GM12891 (cell line): ENCODE measurements at regions not wholly inside any gene's neighbourhood (a gene's known extent, or its start where the extent isn't known, plus 50 kb on each side); places are given as distances from the start of the nearest gene placed in this dataset.

Experiments used
- DNase-seq: peaks from one replicate; pipeline ENCODE4 v3.0.0; 2011; ENCODE audit warnings: low spot score; ENCODE audit not compliant: insufficient read length
- FAIRE-seq: peaks from 2 replicates; lab custom pipeline; 2011; peaks lifted over from hg19 to GRCh38; lab: Jason Lieb, UNC
- PAX5 ChIP-seq: IDR thresholded peaks from 2 replicates; pipeline ENCODE4 v1.6.1; 2011; ENCODE audit warnings: low read length, moderate library complexity, mild to moderate bottlenecking; ENCODE audit not compliant: insufficient read depth, severe bottlenecking
- POLR2A ChIP-seq: IDR thresholded peaks from 2 replicates; pipeline ENCODE4 v1.6.1; 2011; ENCODE audit warnings: low read depth, low read length, control low read depth
- POLR2AphosphoS5 ChIP-seq: IDR thresholded peaks from 2 replicates; pipeline ENCODE4 v1.6.1; 2011; ENCODE audit warnings: low read depth, low read length, control low read depth
- POU2F2 ChIP-seq: IDR thresholded peaks from 2 replicates; pipeline ENCODE4 v1.6.1; 2011; ENCODE audit warnings: low read depth, mild to moderate bottlenecking, control low read depth, low read length, moderate library complexity
- SPI1 ChIP-seq: IDR thresholded peaks from 2 replicates; pipeline ENCODE4 v1.6.1; 2011; ENCODE audit warnings: low read depth, low read length, control low read depth
- TAF1 ChIP-seq: IDR thresholded peaks from 2 replicates; pipeline ENCODE4 v1.6.1; 2011; ENCODE audit warnings: low read depth, low read length, control low read depth

DNA sequence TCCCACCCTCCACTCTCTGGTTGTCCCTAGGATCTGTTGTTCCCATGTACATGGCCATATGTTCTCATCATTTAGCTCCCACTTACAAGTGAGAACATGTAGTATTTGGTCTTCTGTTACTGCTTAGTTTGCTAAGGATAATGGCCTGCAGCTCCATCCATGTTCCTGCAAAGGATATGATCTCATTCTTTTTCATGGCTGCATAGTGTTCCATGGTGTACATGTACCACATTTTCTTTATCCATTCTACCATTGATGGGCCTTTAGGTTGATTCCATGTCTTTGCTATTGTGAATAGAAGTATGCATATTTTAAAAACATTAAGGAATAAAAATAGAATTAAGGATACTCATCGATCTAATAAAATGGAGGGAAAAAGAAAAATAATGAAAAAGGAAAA is 278.4 kb downstream of the MBNL1 start:
- TF ChIP-seq PAX5, result no peak
- no peak for TF ChIP-seq TAF1
- TF ChIP-seq POLR2A, result no peak
- TF ChIP-seq SPI1, result no peak
- TF ChIP-seq POLR2AphosphoS5, result no peak
- no peak for TF ChIP-seq POU2F2
- DNase-seq (no peak), FAIRE-seq (no peak)

DNA sequence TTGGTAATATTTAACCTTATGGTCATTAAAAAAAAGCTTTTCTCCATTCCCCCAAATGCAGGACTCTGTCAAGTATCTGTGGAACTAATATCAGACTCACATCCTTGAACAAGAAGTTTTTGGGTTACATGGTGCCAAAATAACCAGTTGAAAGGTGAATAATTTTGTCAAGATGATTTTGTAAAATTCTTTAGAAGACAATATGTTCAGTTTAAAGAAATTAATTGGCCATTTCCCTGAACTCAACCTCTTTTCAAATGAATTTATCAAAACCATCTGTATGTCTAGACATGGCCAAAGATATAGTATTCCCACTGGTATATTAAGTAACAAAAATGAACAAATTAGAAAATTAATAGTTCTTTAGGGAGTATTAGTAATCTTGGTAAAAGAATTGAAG is 280.5 kb downstream of the MBNL1 start:
- no peak for FAIRE-seq
- TF ChIP-seq POLR2AphosphoS5, result no peak
- TF ChIP-seq SPI1, result no peak
- no peak for TF ChIP-seq POLR2A
- TF ChIP-seq POU2F2, result no peak
- DNase-seq, result no peak

DNA sequence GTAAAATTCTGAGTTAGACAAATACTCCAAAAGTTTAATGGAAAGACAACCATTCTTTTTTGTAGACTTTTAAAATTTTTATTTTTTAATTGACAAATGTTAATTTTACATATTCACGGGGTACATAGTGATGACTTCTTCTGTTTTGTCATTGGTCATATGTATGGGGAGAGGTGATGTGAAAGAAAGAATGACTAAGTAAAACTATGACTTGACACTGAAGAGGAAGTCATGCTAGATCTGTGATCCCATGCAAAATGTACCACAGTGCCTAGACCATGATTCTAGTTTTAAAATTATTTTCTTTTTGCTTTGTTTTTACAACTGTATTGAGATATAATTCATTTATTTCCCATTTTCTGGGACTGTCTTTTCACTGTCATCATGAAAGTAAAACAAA is 281.6 kb downstream of the MBNL1 start:
- peak; percentile 29; the same call in 1 of the 2 replicates for TF ChIP-seq SPI1
- no peak for TF ChIP-seq POU2F2
- no peak for FAIRE-seq
- DNase-seq, result no peak

DNA sequence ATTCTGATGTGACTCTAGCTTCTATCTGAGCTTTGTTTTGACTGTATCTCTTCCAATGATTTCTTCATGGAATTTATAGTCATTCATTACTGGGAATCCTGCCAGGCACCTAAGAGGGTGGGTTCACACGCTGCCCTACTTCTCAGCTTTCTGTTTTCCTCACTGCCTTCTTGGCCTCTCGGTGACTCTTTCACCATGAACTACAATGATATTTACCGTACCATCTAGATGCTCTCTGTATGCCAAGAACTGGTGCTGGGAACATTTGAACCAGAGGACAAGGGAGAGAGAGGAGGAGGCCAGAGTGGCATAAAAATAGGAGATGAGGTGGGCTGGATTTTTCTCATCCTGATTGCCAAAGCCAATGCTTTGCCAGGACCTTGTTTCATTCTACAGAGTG is 280.0 kb upstream of the P2RY1 start:
- no peak for DNase-seq
- TF ChIP-seq SPI1, result no peak
- TF ChIP-seq POLR2AphosphoS5, result no peak
- TF ChIP-seq PAX5, result no peak
- no peak for TF ChIP-seq POLR2A
- TF ChIP-seq TAF1, result no peak
- no peak for TF ChIP-seq POU2F2
- no peak for FAIRE-seq

DNA sequence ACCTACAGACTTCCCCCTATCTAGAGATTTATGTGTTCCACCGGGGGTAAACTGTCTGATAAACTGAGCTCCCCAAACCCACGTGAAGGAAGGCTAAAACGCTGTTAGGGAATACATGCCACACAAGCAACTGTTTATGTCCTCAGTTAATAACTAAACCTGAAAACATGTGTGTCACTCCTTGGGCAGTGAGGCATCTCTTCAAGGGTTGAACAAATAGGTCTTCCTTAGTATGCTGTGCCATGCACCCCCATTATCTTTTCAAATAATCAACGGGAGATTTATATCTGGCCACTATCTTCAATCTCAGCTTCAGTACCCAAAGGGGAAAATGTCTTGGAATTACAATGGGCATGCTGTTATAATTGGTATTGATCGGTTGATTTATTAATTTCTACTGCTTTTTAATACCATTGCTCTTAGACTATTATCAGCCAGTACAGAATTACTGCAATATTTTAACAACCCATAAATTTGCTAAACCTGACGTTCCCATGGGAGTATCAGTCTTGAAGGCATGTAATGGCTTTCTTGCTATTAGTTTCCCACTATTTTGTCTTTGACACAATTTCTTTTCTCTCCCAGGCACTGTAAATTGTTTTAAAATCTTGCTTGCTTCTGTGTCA is 279.2 kb upstream of the P2RY1 start:
- FAIRE-seq (no peak), DNase-seq (no peak)
- TF ChIP-seq POU2F2 (no peak), SPI1 (no peak), PAX5 (no peak), POLR2A (no peak)

DNA sequence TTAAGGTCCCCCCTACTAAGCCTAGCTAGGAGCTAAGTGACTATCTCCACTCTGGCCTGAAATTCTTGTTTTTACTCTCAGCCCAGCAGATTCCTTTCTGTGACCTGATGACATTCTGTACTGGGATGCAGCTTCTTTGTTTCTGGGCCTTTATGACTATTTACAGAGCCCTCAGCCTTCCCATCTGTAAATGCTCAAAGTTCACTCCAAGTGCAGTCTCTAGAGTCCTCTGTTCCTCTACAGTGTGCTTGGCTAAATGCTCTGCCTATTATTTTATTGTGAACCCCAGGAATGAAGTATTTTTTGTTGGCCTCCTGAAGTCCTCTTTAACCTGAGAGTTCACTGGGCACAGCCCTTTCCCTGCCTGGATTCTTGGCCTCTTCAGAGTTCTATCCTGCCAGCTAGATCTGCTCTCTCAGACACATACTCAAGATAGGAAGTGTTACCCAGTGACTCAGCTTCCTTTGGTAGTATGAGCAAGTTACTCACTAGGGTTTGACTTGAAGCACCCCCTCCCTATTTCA is 278.1 kb upstream of the P2RY1 start:
- FAIRE-seq (peak; percentile 43), DNase-seq (peak; percentile 23)
- TF ChIP-seq TAF1 (no peak), POLR2AphosphoS5 (no peak), POLR2A (no peak), POU2F2 (no peak), SPI1 (no peak), PAX5 (no peak)

DNA sequence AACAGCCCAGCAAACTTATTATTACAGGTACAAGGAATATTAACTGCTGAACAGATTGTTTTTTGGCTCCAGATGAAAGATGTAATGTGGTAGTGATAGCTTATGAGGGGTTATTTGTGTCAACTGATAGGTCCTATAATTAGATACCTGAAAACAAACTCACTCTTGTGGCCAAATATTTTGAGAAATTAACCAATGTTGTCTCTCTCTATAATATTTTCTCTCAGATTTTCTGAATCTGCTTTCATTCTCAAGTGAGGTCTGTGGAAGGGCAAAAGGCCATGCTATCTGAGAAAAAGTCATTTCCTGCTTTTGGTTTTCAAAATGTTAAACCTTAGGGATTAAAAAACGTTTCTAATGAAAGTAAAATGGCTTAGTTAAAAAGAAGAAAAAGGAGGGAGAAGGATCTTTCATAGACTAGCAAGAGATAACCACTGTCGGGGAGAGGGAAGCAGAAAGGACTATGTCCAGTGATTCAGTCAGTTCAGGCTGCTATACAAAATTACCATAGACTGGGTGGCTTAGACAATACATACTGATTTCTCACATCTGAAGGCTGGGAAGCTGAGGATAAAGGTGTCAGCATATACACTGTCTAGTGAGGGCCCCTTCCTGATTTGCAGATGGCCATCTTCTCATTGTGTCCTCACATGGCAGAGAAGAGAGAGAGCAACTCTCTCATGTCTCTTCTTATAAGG is 277.5 kb upstream of the P2RY1 start:
- TF ChIP-seq POLR2AphosphoS5, result no peak
- TF ChIP-seq SPI1, result no peak
- no peak for TF ChIP-seq TAF1
- TF ChIP-seq POLR2A, result no peak
- TF ChIP-seq PAX5, result no peak
- DNase-seq, result no peak
- peak; percentile 26 for FAIRE-seq

DNA sequence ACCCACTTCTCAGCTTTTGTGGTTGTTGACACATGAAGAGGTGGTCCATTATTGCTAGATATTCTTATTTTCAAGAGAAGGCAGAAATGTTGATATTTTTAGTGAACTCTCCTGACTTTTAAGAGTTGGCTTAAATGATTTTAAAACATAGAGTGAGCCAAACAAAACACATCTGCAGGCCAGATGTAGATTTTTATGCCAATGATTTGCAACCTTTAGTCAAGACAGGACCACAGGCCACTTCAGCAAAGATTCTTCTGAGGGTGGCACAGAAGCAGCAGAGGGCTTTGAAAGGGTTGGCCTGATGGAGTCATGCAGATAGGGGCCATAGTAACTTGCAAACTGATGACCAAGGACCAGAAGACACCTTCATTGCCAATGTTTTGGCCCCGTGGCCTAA is 276.5 kb upstream of the P2RY1 start:
- no peak for FAIRE-seq
- TF ChIP-seq PAX5 (no peak), SPI1 (no peak), POLR2AphosphoS5 (no peak), POLR2A (no peak), TAF1 (no peak), POU2F2 (no peak)
- DNase-seq, result no peak

DNA sequence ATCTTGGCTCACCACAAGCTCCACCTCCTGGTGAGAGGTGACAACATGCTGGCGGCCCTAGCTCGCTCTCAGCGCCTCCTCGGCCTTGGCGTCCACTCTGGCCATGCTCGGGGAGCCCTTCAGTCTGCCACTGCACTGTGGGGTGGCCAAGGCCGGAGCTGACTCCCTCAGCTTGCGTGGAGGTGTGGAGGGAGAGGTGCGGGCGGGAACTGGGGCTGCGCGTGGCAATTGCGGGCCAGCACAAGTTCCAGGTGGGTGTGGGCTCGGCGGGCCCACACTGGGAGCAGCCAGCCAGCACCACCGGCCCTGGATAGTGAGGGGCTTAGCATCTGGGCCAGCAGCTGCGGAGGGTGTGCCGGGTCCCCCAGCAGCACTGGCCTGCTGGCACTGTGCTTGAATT is 275.7 kb upstream of the P2RY1 start:
- TF ChIP-seq PAX5 (no peak), SPI1 (no peak), TAF1 (no peak), POLR2AphosphoS5 (no peak), POLR2A (no peak), POU2F2 (no peak)
- FAIRE-seq (no peak), DNase-seq (no peak)

DNA sequence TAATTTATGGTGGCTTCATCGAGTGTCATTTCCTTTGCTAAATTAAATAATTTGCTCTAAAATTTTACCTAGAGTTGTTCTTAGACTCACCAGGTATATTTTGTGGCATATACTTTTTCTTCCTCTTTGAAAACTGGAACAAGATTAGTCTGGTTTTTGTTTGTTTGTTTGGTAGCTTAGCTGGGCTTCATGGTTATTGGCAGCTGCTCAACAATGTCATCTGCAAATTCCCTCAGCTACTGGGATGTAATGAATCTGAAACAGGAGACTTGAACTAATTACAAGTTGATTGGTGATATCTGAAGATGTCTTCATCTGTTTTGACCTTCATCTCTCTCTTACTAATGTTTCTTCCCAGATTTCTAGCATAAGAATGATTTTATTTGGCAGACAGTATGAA is 270.5 kb upstream of the P2RY1 start:
- FAIRE-seq (no peak), DNase-seq (no peak)
- no peak for TF ChIP-seq SPI1
- TF ChIP-seq PAX5, result no peak
- TF ChIP-seq POU2F2, result no peak
- TF ChIP-seq POLR2AphosphoS5, result no peak
- no peak for TF ChIP-seq POLR2A
- TF ChIP-seq TAF1, result no peak

DNA sequence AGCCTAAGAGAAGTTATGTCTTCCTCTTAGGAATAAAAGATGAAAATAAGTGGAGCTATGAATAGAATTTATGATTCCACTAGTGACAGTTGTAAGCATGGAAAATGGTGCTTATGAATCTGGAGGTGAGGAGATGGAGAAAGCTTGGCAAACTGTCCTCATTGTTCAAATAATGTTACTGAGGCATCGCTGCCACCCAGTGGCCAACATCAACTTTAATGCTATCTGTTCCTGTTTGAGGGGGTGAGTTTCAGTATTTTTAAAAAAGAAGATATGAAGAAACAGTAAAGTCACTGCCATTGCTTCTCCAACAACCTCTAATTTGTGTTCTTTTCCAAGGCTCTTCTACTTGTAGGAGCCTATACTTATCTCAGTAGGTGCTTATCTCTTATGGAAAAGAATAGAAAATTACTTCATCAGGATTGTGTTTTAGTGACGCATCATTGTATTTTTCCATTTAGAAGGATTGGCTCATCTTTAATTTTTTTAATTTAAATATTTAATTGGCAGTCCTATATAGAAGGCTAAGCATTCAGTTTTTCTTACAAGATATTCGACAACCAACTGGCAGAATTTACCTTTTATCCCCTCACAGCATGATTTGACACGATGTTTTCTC is 260.4 kb upstream of the P2RY1 start:
- TF ChIP-seq TAF1 (no peak), POLR2A (no peak), POU2F2 (no peak), PAX5 (no peak), POLR2AphosphoS5 (no peak)
- FAIRE-seq (peak; percentile 87), DNase-seq (no peak)
